Right lobe of liver (tissue), 4 donors: ENCODE measurements at regions not wholly inside any gene's neighbourhood (a gene's known extent, or its start where the extent isn't known, plus 50 kb on each side); places are given as distances from the start of the nearest gene placed in this dataset.

Source experiments
- POLR2A ChIP-seq: fragments of 450-650 bp; IDR thresholded peaks from one replicate; pipeline ENCODE4 v1.6.1; 2017; ENCODE audit warnings: antibody characterized with exemption, mild to moderate bottlenecking
- TF ChIP-seq, protein P1 (sequence below), 4 donors: fragments of 200-600 bp in 3 of 4; fragments of 450-650 bp in 1 of 4; IDR thresholded peaks; one replicate each; pipeline versions ENCODE4 v1.5.1 to v1.8.0; 2016 to 2022; ENCODE audit warnings: antibody characterized with exemption in 4 of 4, mild to moderate bottlenecking in 2 of 4
- donor health status: DM: no; HTN: no; CAD: no.
- donor health status: DM: no; HTN: no; CAD: no.
- donor health status: DM: no; HTN: yes; CAD: no.

DNA sequence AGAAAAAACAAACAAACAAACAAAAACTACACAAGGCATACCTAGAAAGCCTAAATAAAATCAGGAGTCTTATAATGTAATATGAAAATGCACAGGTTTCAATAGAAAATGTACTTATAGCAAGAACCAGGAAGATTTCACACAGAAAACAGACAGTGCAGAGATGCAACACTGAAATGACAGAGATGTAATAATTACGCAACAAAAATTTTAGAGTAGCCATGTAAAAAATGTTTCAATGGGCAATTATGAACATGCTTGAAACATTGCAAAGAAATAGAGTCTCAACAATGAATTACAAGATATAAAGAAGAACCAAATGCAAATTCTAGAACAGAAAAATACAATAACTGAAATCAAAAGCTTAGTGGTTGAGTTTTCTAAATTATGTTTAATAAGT lies 405.9 kb downstream of the PLK2 start:
- TF ChIP-seq, protein P1, sequence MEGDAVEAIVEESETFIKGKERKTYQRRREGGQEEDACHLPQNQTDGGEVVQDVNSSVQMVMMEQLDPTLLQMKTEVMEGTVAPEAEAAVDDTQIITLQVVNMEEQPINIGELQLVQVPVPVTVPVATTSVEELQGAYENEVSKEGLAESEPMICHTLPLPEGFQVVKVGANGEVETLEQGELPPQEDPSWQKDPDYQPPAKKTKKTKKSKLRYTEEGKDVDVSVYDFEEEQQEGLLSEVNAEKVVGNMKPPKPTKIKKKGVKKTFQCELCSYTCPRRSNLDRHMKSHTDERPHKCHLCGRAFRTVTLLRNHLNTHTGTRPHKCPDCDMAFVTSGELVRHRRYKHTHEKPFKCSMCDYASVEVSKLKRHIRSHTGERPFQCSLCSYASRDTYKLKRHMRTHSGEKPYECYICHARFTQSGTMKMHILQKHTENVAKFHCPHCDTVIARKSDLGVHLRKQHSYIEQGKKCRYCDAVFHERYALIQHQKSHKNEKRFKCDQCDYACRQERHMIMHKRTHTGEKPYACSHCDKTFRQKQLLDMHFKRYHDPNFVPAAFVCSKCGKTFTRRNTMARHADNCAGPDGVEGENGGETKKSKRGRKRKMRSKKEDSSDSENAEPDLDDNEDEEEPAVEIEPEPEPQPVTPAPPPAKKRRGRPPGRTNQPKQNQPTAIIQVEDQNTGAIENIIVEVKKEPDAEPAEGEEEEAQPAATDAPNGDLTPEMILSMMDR (IDR thresholded peaks at IDR 0.05): no peak
- no peak for TF ChIP-seq POLR2A
